Kidney glomerular epithelial cell (primary cell): ENCODE measurements at regions not wholly inside any gene's neighbourhood (a gene's known extent, or its start where the extent isn't known, plus 50 kb on each side); places are given as distances from the start of the nearest gene placed in this dataset.
"Not testable (repeated sequence)": the region's sequence is repeated elsewhere in the genome, so short reads cannot be mapped to it uniquely, and the experiment has no call there.

Experiments used
- DNase-seq: peaks from one replicate; lab custom pipeline; 2025; lab: John Stamatoyannopoulos, UW

- not testable (repeated sequence) for DNase-seq
Measured at GRCh38 chr5:176060472-176061268, 92.6 kb upstream of the THOC3 start.

- DNase-seq: not testable (repeated sequence)
Measured at GRCh38 chr5:176061269-176061622, 93.1 kb upstream of the THOC3 start.

- not testable (repeated sequence) for DNase-seq
Measured at GRCh38 chr5:176061660-176062059, 93.5 kb upstream of the THOC3 start.

DNA sequence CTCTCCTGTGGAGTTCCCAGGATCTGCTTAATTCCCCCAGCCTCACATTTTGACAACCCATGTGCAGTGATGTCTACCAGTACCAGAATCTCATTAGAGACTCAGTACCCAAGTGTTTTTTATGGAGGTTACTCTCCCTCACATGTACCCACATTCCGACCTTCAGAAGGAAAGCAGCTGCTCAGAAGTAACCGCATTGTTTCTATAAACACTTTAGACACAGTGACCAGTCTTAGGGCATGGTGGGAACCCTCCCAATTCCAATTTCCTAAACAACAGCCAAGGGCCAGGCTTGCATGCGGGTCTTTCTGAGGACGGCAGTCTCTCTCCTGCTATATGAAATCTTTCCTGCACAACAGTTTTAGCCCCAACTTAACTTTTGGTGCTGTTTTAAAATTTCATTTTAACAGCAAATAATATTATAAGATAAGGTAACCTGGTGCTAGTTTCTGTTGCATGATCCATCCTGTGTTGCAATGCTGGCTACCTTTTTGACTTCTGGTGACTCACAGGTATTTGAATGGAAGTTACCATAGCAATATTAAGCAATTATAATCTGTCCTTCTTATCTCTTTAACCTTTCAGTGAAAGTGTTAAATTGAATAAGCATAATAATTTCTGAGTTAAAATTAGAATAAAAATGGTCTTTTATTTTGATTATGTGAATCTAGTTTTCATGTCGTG, 98.3 kb upstream of the THOC3 start:
- not testable (repeated sequence) for DNase-seq

DNA sequence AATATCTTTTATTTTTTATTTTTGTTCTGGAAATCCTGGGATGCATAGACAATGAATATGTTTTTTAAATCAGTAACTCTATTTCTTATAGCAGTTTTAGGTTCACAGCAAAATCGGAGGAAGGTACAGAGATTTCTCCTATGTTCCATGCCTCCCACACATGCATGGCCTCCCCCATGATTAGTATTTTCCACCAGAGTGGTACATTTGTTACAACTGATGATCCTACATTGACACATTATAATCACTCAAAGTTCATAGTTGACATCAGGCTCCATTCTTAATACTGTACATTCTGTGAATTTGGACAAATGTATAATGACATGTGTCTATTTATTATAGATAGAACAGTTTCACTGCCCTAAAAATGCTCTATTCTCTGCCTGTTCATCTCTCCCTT, 99.0 kb upstream of the THOC3 start:
- DNase-seq: not testable (repeated sequence)

GRCh38 chr5:176067948-176068347, 99.8 kb upstream of the THOC3 start:
- not testable (repeated sequence) for DNase-seq

- DNase-seq: not testable (repeated sequence)
Measured at GRCh38 chr5:176073996-176074571, 106.0 kb upstream of the THOC3 start.

GRCh38 chr5:176083717-176084116, 115.6 kb upstream of the THOC3 start:
- not testable (repeated sequence) for DNase-seq

GRCh38 chr5:176103083-176103482, 135.0 kb upstream of the THOC3 start:
- DNase-seq: not testable (repeated sequence)

DNA sequence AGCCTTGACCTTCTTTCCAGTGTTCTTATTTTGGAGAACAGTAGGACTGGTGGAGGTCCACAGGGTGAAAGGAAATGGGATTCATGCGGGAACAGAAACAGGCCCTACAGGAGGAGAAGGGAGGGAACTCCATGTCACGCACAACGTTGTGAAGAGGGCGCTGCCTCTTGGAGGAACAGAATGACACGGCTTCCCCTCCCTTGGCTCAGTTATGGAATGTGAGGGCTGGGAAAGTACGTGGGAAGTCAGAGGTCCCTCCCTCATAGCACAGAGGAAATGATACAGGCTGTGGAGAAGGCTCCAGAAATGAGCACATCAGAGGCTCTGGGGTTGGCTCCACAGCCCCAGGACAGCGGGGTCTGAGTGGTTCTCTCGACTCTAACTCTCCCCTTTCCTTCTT, 125.3 kb upstream of the SIMC1 start:
- DNase-seq: not testable (repeated sequence)

GRCh38 chr5:176113673-176114335, 124.4 kb upstream of the SIMC1 start:
- not testable (repeated sequence) for DNase-seq

- not testable (repeated sequence) for DNase-seq
Measured at GRCh38 chr5:176114825-176115224, 123.4 kb upstream of the SIMC1 start.

- not testable (repeated sequence) for DNase-seq
Measured at GRCh38 chr5:176117699-176118238, 120.5 kb upstream of the SIMC1 start.

GRCh38 chr5:176122361-176122760, 115.9 kb upstream of the SIMC1 start:
- not testable (repeated sequence) for DNase-seq

GRCh38 chr5:176124120-176124519, 114.1 kb upstream of the SIMC1 start:
- not testable (repeated sequence) for DNase-seq

DNA sequence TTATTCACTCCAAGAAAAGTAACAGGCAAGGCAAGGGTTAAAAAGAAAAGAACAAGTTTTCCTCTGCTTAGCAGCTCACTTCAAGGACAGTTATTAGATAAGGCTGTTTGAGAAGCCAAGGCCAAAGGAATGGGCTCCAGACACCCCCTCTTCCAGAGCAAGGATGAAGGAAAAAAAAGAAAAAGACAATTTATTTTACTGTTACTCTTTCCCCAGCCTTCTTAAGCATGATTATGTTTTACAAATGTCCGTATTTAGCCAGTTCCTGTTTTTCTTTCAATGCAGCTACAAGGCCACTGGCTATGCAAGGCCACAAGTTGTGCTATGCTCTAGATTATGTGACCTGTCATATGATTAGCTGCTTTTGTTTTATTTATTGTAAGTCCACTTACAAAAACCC, 106.5 kb upstream of the SIMC1 start:
- no peak for DNase-seq

DNA sequence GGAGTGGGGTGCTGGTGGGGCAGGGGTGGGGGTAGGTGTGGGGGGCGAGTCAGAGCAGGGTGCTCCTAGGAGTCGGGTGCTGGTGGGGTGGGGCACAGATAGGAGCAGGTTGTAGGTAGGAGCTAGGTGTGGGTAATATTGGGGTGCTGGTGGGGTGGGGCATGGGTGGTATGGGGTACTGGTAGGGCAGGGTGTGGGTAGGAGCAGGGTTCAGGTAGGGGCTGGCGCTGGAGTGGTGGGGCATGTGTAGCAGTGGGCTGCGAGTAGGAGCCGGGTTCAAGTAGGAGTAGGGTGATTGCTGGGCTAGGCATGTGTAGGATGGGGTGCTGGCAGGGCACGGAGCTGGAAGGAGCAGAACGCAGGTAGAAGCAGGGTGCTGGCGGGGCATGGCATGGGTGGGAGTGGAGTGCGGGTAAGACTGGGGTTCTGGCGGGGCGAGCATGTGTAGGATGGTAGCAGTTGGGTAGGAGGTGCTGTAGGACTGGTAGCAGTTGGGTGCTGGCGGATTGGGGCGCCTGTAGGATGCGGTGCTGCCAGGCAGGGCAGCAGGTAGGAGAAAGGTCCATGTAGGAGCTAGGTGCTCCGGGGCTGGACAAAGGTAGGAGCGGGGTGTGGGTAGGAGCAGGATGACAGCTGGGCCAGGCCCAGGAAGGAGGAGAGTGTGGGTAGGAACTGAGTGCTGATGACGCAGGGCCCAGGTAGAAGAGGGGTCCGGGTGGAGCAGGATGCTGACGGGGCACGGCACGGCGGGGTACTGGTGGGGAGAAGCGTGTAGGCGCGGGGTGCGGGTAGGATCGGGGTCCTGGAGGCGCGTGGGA, 105.5 kb upstream of the SIMC1 start:
- DNase-seq: no peak

- no peak for DNase-seq
Measured at GRCh38 chr5:176133289-176133870, 104.8 kb upstream of the SIMC1 start.

GRCh38 chr5:176133877-176134276, 104.3 kb upstream of the SIMC1 start:
- no peak for DNase-seq

- no peak for DNase-seq
Measured at GRCh38 chr5:176134529-176135223, 103.5 kb upstream of the SIMC1 start.
